Osteocyte (in vitro differentiated cells): ENCODE measurements at regions not wholly inside any gene's neighbourhood (a gene's known extent, or its start where the extent isn't known, plus 50 kb on each side); places are given as distances from the start of the nearest gene placed in this dataset.

ENCODE experiments used
- DNase-seq: peaks from one replicate; pipeline ENCODE4 v3.0.0; 2021; ENCODE audit warnings: mixed read lengths; ENCODE audit not compliant: unreplicated experiment; ENCODE audit errors: extremely low spot score
- H3K27ac Mint-ChIP-seq: one replicate; pipeline ENCODE4 v1.8.0; 2021; ENCODE audit warnings: mild to moderate bottlenecking, mixed read lengths; ENCODE audit not compliant: unreplicated experiment
- H3K27me3 Mint-ChIP-seq: one replicate; pipeline ENCODE4 v1.8.0; 2021; ENCODE audit warnings: mixed read lengths; ENCODE audit not compliant: unreplicated experiment
- H3K36me3 Mint-ChIP-seq: one replicate; pipeline ENCODE4 v1.8.0; 2021; ENCODE audit warnings: mixed read lengths; ENCODE audit not compliant: unreplicated experiment
- H3K4me1 Mint-ChIP-seq: one replicate; pipeline ENCODE4 v1.8.0; 2021; ENCODE audit warnings: mixed read lengths; ENCODE audit not compliant: unreplicated experiment
- H3K4me3 Mint-ChIP-seq: one replicate; pipeline ENCODE4 v1.8.0; 2021; ENCODE audit warnings: mild to moderate bottlenecking, moderate library complexity, mixed read lengths; ENCODE audit not compliant: unreplicated experiment
- H3K9me3 Mint-ChIP-seq: one replicate; pipeline ENCODE4 v1.8.0; 2021; ENCODE audit warnings: mixed read lengths; ENCODE audit not compliant: unreplicated experiment
- CTCF ChIP-seq: fragments of 200-600 bp; sonication (generic); IDR thresholded peaks from 2 replicates; pipeline ENCODE4 v1.5.0; 2021; ENCODE audit warnings: antibody characterized with exemption, mild to moderate bottlenecking, moderate library complexity

DNA sequence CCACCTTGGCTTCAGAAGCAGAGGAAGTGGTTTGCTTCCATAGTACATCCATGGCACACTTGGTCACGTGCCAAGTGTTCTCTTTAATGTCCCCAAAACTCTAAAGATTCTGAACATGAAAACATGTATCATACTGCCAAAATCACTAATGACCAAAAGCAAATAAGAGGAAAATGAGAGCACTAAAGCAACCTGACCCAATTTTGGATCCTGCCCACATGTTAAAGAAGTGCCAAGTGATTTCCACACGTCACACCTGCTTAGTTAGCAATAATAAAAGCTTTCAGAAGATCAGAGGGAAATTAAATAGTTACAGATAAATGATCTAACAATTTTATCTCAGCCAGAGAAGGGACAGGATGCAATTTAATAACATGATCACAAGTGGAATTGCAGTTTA is 1170.0 kb downstream of the XPNPEP1 start:
- Mint-ChIP-seq H3K27me3 (no peaks in the 10 kb centered on the region), H3K36me3 (no peaks in the 10 kb centered on the region), H3K27ac (no peak overlapping the region), H3K4me1 (no peaks in the 10 kb centered on the region), H3K9me3 (peaks cover 51% of the 10 kb centered on the region), H3K4me3 (no peak overlapping the region)
- DNase-seq, result no peak
- TF ChIP-seq CTCF, result no peak

DNA sequence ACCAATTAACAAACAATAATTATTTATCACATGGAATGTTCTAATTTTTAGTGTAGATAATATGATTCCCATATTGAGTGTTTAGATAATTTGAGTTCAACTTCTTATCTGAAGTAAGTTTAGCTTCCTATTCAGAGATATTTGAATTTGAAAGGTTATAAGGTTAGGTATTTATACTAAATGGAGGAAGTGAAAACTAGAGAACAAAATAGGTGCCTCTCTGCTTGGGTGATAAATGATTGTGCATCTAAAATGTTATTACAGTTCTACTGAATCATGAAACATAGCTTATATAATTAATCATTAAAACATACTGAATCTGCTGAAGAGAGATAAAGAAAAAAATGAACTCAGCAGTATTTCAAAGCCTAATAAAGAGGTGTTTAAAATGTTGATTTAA is 1174.3 kb downstream of the XPNPEP1 start:
- H3K9me3 Mint-ChIP-seq, result peaks cover 33% of the 10 kb centered on the region
- H3K4me3 Mint-ChIP-seq, result no peak overlapping the region
- TF ChIP-seq CTCF, result no peak
- no peaks in the 10 kb centered on the region for H3K27me3 Mint-ChIP-seq
- no peaks in the 10 kb centered on the region for H3K36me3 Mint-ChIP-seq
- H3K4me1 Mint-ChIP-seq, result no peaks in the 10 kb centered on the region
- no peak for DNase-seq
- no peak overlapping the region for H3K27ac Mint-ChIP-seq

GRCh38 chr10:108736111-108736510 is 1187.2 kb downstream of the XPNPEP1 start:
- no peaks in the 10 kb centered on the region for H3K4me1 Mint-ChIP-seq
- H3K27ac Mint-ChIP-seq, result no peak overlapping the region
- no peak overlapping the region for H3K4me3 Mint-ChIP-seq
- TF ChIP-seq CTCF, result no peak
- no peaks in the 10 kb centered on the region for H3K27me3 Mint-ChIP-seq
- no peak for DNase-seq
- H3K36me3 Mint-ChIP-seq, result no peaks in the 10 kb centered on the region
- peaks cover 55% of the 10 kb centered on the region for H3K9me3 Mint-ChIP-seq

GRCh38 chr10:108735380-108735779 is 1187.9 kb downstream of the XPNPEP1 start:
- no peak overlapping the region for H3K4me3 Mint-ChIP-seq
- no peak for TF ChIP-seq CTCF
- no peak for DNase-seq
- H3K27ac Mint-ChIP-seq, result no peak overlapping the region
- no peaks in the 10 kb centered on the region for H3K27me3 Mint-ChIP-seq
- H3K9me3 Mint-ChIP-seq, result peaks cover 59% of the 10 kb centered on the region
- no peaks in the 10 kb centered on the region for H3K4me1 Mint-ChIP-seq
- no peaks in the 10 kb centered on the region for H3K36me3 Mint-ChIP-seq

- TF ChIP-seq CTCF, result no peak
- Mint-ChIP-seq H3K27me3 (no peaks in the 10 kb centered on the region), H3K4me3 (no peak overlapping the region), H3K27ac (no peak overlapping the region), H3K9me3 (peaks cover 62% of the 10 kb centered on the region), H3K36me3 (no peaks in the 10 kb centered on the region), H3K4me1 (no peaks in the 10 kb centered on the region)
- no peak for DNase-seq
Observed at GRCh38 chr10:108721874-108722273, 1201.4 kb downstream of the XPNPEP1 start.
